ENCODE measurements at regions not wholly inside any gene's neighbourhood (a gene's known extent, or its start where the extent isn't known, plus 50 kb on each side); places are given as distances from the start of the nearest gene placed in this dataset.

DNA sequence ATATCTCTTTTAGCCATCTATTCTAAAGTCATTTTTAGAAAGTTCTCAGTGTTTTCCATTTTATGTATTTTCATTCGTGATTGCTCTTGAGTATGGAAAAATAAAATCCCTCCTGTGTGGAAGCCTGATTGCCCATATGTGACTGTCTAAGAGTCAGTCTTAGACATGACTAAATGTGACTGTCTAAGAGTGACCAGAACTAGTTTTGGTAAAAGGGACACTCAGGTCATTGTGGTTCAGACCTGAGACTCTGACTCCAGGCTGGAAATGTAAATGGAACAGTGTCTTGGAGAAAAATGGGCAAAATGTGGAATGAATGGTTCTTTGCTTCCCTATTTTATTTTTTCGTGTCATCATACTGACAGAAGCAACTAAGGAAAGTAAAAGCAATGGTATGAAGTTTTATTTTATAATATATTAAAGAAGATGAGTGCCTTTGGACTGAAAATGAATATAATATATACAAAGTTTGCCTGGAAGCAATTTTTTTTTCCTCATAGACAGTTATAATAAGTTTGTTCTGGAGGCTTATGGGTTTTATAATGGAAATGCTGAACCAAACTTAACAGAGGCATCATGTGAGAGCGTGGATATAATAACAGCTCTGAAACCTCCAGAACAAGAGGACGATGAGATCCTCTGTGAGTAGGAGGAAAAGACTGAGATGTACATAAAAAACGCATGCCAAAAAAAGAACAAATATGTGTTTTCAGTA is 264.4 kb downstream of the ZPLD1 start:
- no peak overlapping the region for H2BK120ac ChIP-seq (ENCODE audit: low read depth, low read length)
- H3K4me1 ChIP-seq (ENCODE audit: control insufficient read depth in 2 of 2, insufficient read depth in 1 of 2, low read depth in 1 of 2, low read length in 2 of 2), result no peaks in the 10 kb centered on the region
- no peaks in the 10 kb centered on the region for H3K27me3 ChIP-seq (ENCODE audit: control insufficient read depth in 3 of 3, insufficient read depth in 3 of 3, low read depth in 1 of 3, low read length in 3 of 3)
- H3K4me3 ChIP-seq (ENCODE audit: low read length in 2 of 2), result no peak overlapping the region
- H3K27ac ChIP-seq (replicated peaks; ENCODE audit: low read length), result no peak overlapping the region
- H4K91ac ChIP-seq (ENCODE audit: low read depth, low read length, poor library complexity), result no peak overlapping the region
- H3K36me3 ChIP-seq (replicated peaks in 1 of 2; ENCODE audit: control insufficient read depth in 2 of 2, insufficient read depth in 2 of 2, low read length in 2 of 2), result no peaks in the 10 kb centered on the region
- H2BK12ac ChIP-seq (ENCODE audit: low read length), result no peak overlapping the region
- no peak overlapping the region for H2AFZ ChIP-seq (ENCODE audit: low read length)
- no peak for DNase-seq (ENCODE audit: low spot score)
- H4K8ac ChIP-seq (ENCODE audit: low read depth, low read length), result no peak overlapping the region
- WGBS, 2 donors (ENCODE audit: extremely low coverage in 2 of 2, insufficient read length in 2 of 2, insufficient replicate concordance in 1 of 2), result no CpG with 5 or more reads among the region's 5 CpGs
- no peak overlapping the region for H3K9ac ChIP-seq (ENCODE audit: low read depth, low read length, poor library complexity)
- no peak overlapping the region for H3K23ac ChIP-seq (ENCODE audit: low read depth, low read length, poor library complexity)
- no peak overlapping the region for H3K14ac ChIP-seq (ENCODE audit: low read length)
- no peaks in the 10 kb centered on the region for H3K79me1 ChIP-seq (ENCODE audit: low read depth, low read length)
- no peak overlapping the region for H3K4me2 ChIP-seq (ENCODE audit: insufficient read depth, low read length, poor library complexity, severe bottlenecking)
- no peak overlapping the region for H2AK5ac ChIP-seq (ENCODE audit: low read depth, low read length)
- H2BK15ac ChIP-seq (ENCODE audit: low read length), result no peak overlapping the region
- H3K18ac ChIP-seq (ENCODE audit: low read length), result no peak overlapping the region
- no peak overlapping the region for H3K4ac ChIP-seq (ENCODE audit: low read length)
- no peaks in the 10 kb centered on the region for H3K9me3 ChIP-seq (replicated peaks in 1 of 2; ENCODE audit: control insufficient read depth in 2 of 2, insufficient read depth in 1 of 2, low read depth in 1 of 2, low read length in 2 of 2)
- no peak overlapping the region for H2BK5ac ChIP-seq (ENCODE audit: low read length)

DNA sequence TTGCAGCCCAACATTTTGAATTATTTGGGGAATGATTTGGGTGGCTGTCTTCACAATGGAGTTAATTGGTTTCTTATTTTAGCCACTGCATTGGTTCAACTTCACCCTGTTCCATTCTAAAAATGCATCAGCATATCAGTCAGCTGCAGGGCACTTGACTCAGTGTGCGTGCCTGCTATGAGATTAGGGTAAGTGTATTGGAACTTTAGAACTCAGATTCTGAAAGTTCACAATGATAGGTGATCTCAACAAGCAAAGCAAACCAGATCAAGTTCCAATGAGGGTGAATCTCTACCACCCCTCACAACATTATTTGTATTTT is 265.0 kb downstream of the ZPLD1 start:
- Histone ChIP-seq H2AK5ac (ENCODE audit: low read depth, low read length) (no peak overlapping the region), H3K4me2 (ENCODE audit: insufficient read depth, low read length, poor library complexity, severe bottlenecking) (no peak overlapping the region), H2BK120ac (ENCODE audit: low read depth, low read length) (no peak overlapping the region), H4K8ac (ENCODE audit: low read depth, low read length) (no peak overlapping the region), H3K79me1 (ENCODE audit: low read depth, low read length) (no peaks in the 10 kb centered on the region), H3K27me3 (ENCODE audit: control insufficient read depth in 3 of 3, insufficient read depth in 3 of 3, low read depth in 1 of 3, low read length in 3 of 3) (no peaks in the 10 kb centered on the region), H2BK5ac (ENCODE audit: low read length) (no peak overlapping the region), H3K9me3 (replicated peaks in 1 of 2; ENCODE audit: control insufficient read depth in 2 of 2, insufficient read depth in 1 of 2, low read depth in 1 of 2, low read length in 2 of 2) (no peaks in the 10 kb centered on the region), H3K23ac (ENCODE audit: low read depth, low read length, poor library complexity) (no peak overlapping the region), H3K9ac (ENCODE audit: low read depth, low read length, poor library complexity) (no peak overlapping the region), H3K4me3 (ENCODE audit: low read length in 2 of 2) (no peak overlapping the region), H4K91ac (ENCODE audit: low read depth, low read length, poor library complexity) (no peak overlapping the region), H3K4ac (ENCODE audit: low read length) (no peak overlapping the region), H3K36me3 (replicated peaks in 1 of 2; ENCODE audit: control insufficient read depth in 2 of 2, insufficient read depth in 2 of 2, low read length in 2 of 2) (no peaks in the 10 kb centered on the region), H3K4me1 (ENCODE audit: control insufficient read depth in 2 of 2, insufficient read depth in 1 of 2, low read depth in 1 of 2, low read length in 2 of 2) (no peaks in the 10 kb centered on the region), H2BK15ac (ENCODE audit: low read length) (no peak overlapping the region), H3K14ac (ENCODE audit: low read length) (no peak overlapping the region), H3K27ac (replicated peaks; ENCODE audit: low read length) (no peak overlapping the region), H3K18ac (ENCODE audit: low read length) (no peak overlapping the region), H2AFZ (ENCODE audit: low read length) (no peak overlapping the region), H2BK12ac (ENCODE audit: low read length) (no peak overlapping the region)
- DNase-seq (ENCODE audit: low spot score), result no peak
- WGBS, 2 donors (ENCODE audit: extremely low coverage in 2 of 2, insufficient read length in 2 of 2, insufficient replicate concordance in 1 of 2), result no CpG with 5 or more reads among the region's 1 CpG

DNA sequence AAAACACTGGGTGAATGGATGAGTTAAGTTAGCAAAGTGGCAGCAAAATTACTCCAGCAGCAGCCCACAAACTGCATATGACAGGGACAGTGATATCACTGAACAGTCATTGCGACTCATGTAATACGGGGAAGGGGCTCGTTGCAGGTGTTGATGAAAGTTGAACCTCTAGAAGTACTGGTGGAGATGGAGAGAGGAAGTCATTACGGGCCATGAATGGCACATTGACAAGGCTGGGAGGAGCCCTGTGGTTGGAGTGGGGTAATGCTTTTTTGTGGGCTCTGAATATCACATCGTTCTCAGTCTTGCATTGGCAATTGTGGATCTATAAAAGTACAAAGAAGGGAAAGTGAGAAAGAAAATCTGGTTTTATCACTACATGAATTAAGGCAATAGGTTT is 278.1 kb downstream of the ZPLD1 start:
- no peak overlapping the region for H2BK120ac ChIP-seq (ENCODE audit: low read depth, low read length)
- WGBS, 2 donors (ENCODE audit: extremely low coverage in 2 of 2, insufficient read length in 2 of 2, insufficient replicate concordance in 1 of 2), result no CpG with 5 or more reads among the region's 5 CpGs
- H3K23ac ChIP-seq (ENCODE audit: low read depth, low read length, poor library complexity), result no peak overlapping the region
- H2BK5ac ChIP-seq (ENCODE audit: low read length), result no peak overlapping the region
- H3K4me3 ChIP-seq (ENCODE audit: low read length in 2 of 2), result no peak overlapping the region
- no peaks in the 10 kb centered on the region for H3K27me3 ChIP-seq (ENCODE audit: control insufficient read depth in 3 of 3, insufficient read depth in 3 of 3, low read depth in 1 of 3, low read length in 3 of 3)
- H4K91ac ChIP-seq (ENCODE audit: low read depth, low read length, poor library complexity), result no peak overlapping the region
- no peak overlapping the region for H2AK5ac ChIP-seq (ENCODE audit: low read depth, low read length)
- no peak overlapping the region for H2BK12ac ChIP-seq (ENCODE audit: low read length)
- DNase-seq (ENCODE audit: low spot score), result no peak
- no peak overlapping the region for H2AFZ ChIP-seq (ENCODE audit: low read length)
- no peak overlapping the region for H3K18ac ChIP-seq (ENCODE audit: low read length)
- no peak overlapping the region for H3K14ac ChIP-seq (ENCODE audit: low read length)
- H3K9ac ChIP-seq (ENCODE audit: low read depth, low read length, poor library complexity), result no peak overlapping the region
- H3K36me3 ChIP-seq (replicated peaks in 1 of 2; ENCODE audit: control insufficient read depth in 2 of 2, insufficient read depth in 2 of 2, low read length in 2 of 2), result no peaks in the 10 kb centered on the region
- no peaks in the 10 kb centered on the region for H3K79me1 ChIP-seq (ENCODE audit: low read depth, low read length)
- H3K4me1 ChIP-seq (ENCODE audit: control insufficient read depth in 2 of 2, insufficient read depth in 1 of 2, low read depth in 1 of 2, low read length in 2 of 2), result no peaks in the 10 kb centered on the region
- H2BK15ac ChIP-seq (ENCODE audit: low read length), result no peak overlapping the region
- no peak overlapping the region for H3K4ac ChIP-seq (ENCODE audit: low read length)
- no peaks in the 10 kb centered on the region for H3K9me3 ChIP-seq (replicated peaks in 1 of 2; ENCODE audit: control insufficient read depth in 2 of 2, insufficient read depth in 1 of 2, low read depth in 1 of 2, low read length in 2 of 2)
- no peak overlapping the region for H3K27ac ChIP-seq (replicated peaks; ENCODE audit: low read length)
- H3K4me2 ChIP-seq (ENCODE audit: insufficient read depth, low read length, poor library complexity, severe bottlenecking), result no peak overlapping the region
- H4K8ac ChIP-seq (ENCODE audit: low read depth, low read length), result no peak overlapping the region

DNA sequence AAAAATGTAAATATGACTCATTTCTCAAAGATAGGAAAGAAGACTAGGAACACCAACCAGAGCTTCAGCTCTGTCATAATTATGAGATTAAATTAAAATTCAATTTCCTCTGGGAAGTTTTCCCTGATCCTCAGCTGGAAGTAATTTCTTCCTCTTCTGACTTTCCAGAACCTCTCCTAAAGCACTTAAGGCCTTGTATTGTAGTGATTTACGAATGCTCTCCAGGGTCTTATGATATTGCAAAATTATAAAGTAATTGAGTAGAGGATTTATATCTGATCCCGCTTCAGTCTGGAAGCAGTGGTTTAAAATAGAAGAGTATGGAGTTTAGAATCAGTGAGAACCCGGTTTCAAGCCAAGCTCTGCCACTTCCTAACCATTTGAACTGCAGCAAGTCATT is 279.8 kb downstream of the ZPLD1 start:
- no peak overlapping the region for H3K23ac ChIP-seq (ENCODE audit: low read depth, low read length, poor library complexity)
- no peak overlapping the region for H2BK12ac ChIP-seq (ENCODE audit: low read length)
- no peak overlapping the region for H3K14ac ChIP-seq (ENCODE audit: low read length)
- H4K91ac ChIP-seq (ENCODE audit: low read depth, low read length, poor library complexity), result no peak overlapping the region
- H3K4me2 ChIP-seq (ENCODE audit: insufficient read depth, low read length, poor library complexity, severe bottlenecking), result no peak overlapping the region
- no peak overlapping the region for H3K4me3 ChIP-seq (ENCODE audit: low read length in 2 of 2)
- H2BK5ac ChIP-seq (ENCODE audit: low read length), result no peak overlapping the region
- no peak overlapping the region for H2BK15ac ChIP-seq (ENCODE audit: low read length)
- H3K36me3 ChIP-seq (replicated peaks in 1 of 2; ENCODE audit: control insufficient read depth in 2 of 2, insufficient read depth in 2 of 2, low read length in 2 of 2), result no peaks in the 10 kb centered on the region
- no peak overlapping the region for H3K4ac ChIP-seq (ENCODE audit: low read length)
- WGBS, 2 donors (ENCODE audit: extremely low coverage in 2 of 2, insufficient read length in 2 of 2, insufficient replicate concordance in 1 of 2), result no CpG with 5 or more reads among the region's 3 CpGs
- DNase-seq (ENCODE audit: low spot score), result no peak
- no peaks in the 10 kb centered on the region for H3K79me1 ChIP-seq (ENCODE audit: low read depth, low read length)
- no peak overlapping the region for H2BK120ac ChIP-seq (ENCODE audit: low read depth, low read length)
- H4K8ac ChIP-seq (ENCODE audit: low read depth, low read length), result no peak overlapping the region
- H3K9me3 ChIP-seq (replicated peaks in 1 of 2; ENCODE audit: control insufficient read depth in 2 of 2, insufficient read depth in 1 of 2, low read depth in 1 of 2, low read length in 2 of 2), result no peaks in the 10 kb centered on the region
- H2AFZ ChIP-seq (ENCODE audit: low read length), result no peak overlapping the region
- no peak overlapping the region for H2AK5ac ChIP-seq (ENCODE audit: low read depth, low read length)
- H3K18ac ChIP-seq (ENCODE audit: low read length), result no peak overlapping the region
- H3K27ac ChIP-seq (replicated peaks; ENCODE audit: low read length), result no peak overlapping the region
- H3K27me3 ChIP-seq (ENCODE audit: control insufficient read depth in 3 of 3, insufficient read depth in 3 of 3, low read depth in 1 of 3, low read length in 3 of 3), result no peaks in the 10 kb centered on the region
- no peaks in the 10 kb centered on the region for H3K4me1 ChIP-seq (ENCODE audit: control insufficient read depth in 2 of 2, insufficient read depth in 1 of 2, low read depth in 1 of 2, low read length in 2 of 2)
- H3K9ac ChIP-seq (ENCODE audit: low read depth, low read length, poor library complexity), result no peak overlapping the region
